HG03469 (cell line): ENCODE measurements at regions not wholly inside any gene's neighbourhood (a gene's known extent, or its start where the extent isn't known, plus 50 kb on each side); places are given as distances from the start of the nearest gene placed in this dataset.
"Not testable (repeated sequence)": the region's sequence is repeated elsewhere in the genome, so short reads cannot be mapped to it uniquely, and the experiment has no call there.

Experiments
- ATAC-seq: cut with Tn5 transposase; IDR thresholded peaks from one replicate; pipeline ENCODE4 v1.9.1; 2021; ENCODE audit warnings: mild to moderate bottlenecking, moderate library complexity, moderate number of reproducible peaks; ENCODE audit not compliant: unreplicated experiment

GRCh38 chr6:92648364-92649086, 770.8 kb downstream of the EPHA7 start:
- no peak for ATAC-seq

GRCh38 chr6:92647630-92648029, 771.7 kb downstream of the EPHA7 start:
- no peak for ATAC-seq

- ATAC-seq = not testable (repeated sequence)
Measured at GRCh38 chr6:92644104-92644791, 775.1 kb downstream of the EPHA7 start.

GRCh38 chr6:92635553-92636153, 783.7 kb downstream of the EPHA7 start:
- no peak for ATAC-seq

- no peak for ATAC-seq
Measured at GRCh38 chr6:92634561-92634960, 784.8 kb downstream of the EPHA7 start.

GRCh38 chr6:92623431-92623830, 795.9 kb downstream of the EPHA7 start:
- ATAC-seq = no peak

- ATAC-seq = no peak
Measured at GRCh38 chr6:92617721-92618120, 801.6 kb downstream of the EPHA7 start.

GRCh38 chr6:92608751-92609150, 810.6 kb downstream of the EPHA7 start:
- ATAC-seq = no peak

GRCh38 chr6:92593201-92593600, 826.2 kb downstream of the EPHA7 start:
- no peak for ATAC-seq

- no peak for ATAC-seq
Measured at GRCh38 chr6:92589996-92590395, 829.4 kb downstream of the EPHA7 start.

- no peak for ATAC-seq
Measured at GRCh38 chr6:92588148-92588547, 831.2 kb downstream of the EPHA7 start.

GRCh38 chr6:92587525-92587924, 831.8 kb downstream of the EPHA7 start:
- no peak for ATAC-seq

GRCh38 chr6:92586236-92586977, 833.0 kb downstream of the EPHA7 start:
- no peak for ATAC-seq

GRCh38 chr6:92582211-92582610, 837.1 kb downstream of the EPHA7 start:
- no peak for ATAC-seq

GRCh38 chr6:92577077-92577719, 842.2 kb downstream of the EPHA7 start:
- no peak for ATAC-seq

GRCh38 chr6:92568541-92568940, 850.8 kb downstream of the EPHA7 start:
- no peak for ATAC-seq

GRCh38 chr6:92566632-92567031, 852.7 kb downstream of the EPHA7 start:
- no peak for ATAC-seq

- no peak for ATAC-seq
Measured at GRCh38 chr6:92564376-92564775, 855.0 kb downstream of the EPHA7 start.

GRCh38 chr6:92559611-92560010, 859.7 kb downstream of the EPHA7 start:
- no peak for ATAC-seq

- no peak for ATAC-seq
Measured at GRCh38 chr6:92559003-92559402, 860.4 kb downstream of the EPHA7 start.

- ATAC-seq = no peak
Measured at GRCh38 chr6:92550501-92550900, 868.9 kb downstream of the EPHA7 start.
